GM12892 (cell line): ENCODE measurements at regions not wholly inside any gene's neighbourhood (a gene's known extent, or its start where the extent isn't known, plus 50 kb on each side); places are given as distances from the start of the nearest gene placed in this dataset.
A peak's percentile ranks its signal among the peaks of the same experiment; 100 is the strongest.

Source experiments
- DNase-seq: peaks from one replicate; pipeline ENCODE4 v3.0.0; 2011; ENCODE audit not compliant: insufficient read length
- FAIRE-seq: peaks from 2 replicates; lab custom pipeline; 2011; peaks lifted over from hg19 to GRCh38; lab: Jason Lieb, UNC
- POLR2A ChIP-seq: IDR thresholded peaks from 2 replicates; pipeline ENCODE4 v1.6.1; 2011; ENCODE audit warnings: low read depth, low read length, control low read depth
- POLR2AphosphoS5 ChIP-seq: IDR thresholded peaks from 2 replicates; pipeline ENCODE4 v1.6.1; 2011; ENCODE audit warnings: low read depth, low read length, control low read depth
- TAF1 ChIP-seq: IDR thresholded peaks from 2 replicates; pipeline ENCODE4 v1.6.1; 2011; ENCODE audit warnings: low read depth, mild to moderate bottlenecking, control low read depth, low read length, borderline replicate concordance

- DNase-seq (no peak), FAIRE-seq (no peak)
- no peak for TF ChIP-seq POLR2A
- TF ChIP-seq TAF1 = no peak
- TF ChIP-seq POLR2AphosphoS5 = no peak
Measured at GRCh38 chr13:40215747-40216146, 450.7 kb downstream of the FOXO1 start.

GRCh38 chr13:40217675-40218074 is 448.8 kb downstream of the FOXO1 start:
- no peak for TF ChIP-seq TAF1
- TF ChIP-seq POLR2A = no peak
- TF ChIP-seq POLR2AphosphoS5 = no peak
- no peak for FAIRE-seq
- no peak for DNase-seq

GRCh38 chr13:40220299-40220935 is 446.0 kb downstream of the FOXO1 start:
- DNase-seq (no peak), FAIRE-seq (no peak)
- no peak for TF ChIP-seq POLR2A
- TF ChIP-seq POLR2AphosphoS5 = no peak
- TF ChIP-seq TAF1 = no peak

- FAIRE-seq (no peak), DNase-seq (no peak)
- TF ChIP-seq POLR2AphosphoS5 (no peak), POLR2A (no peak), TAF1 (no peak)
Measured at GRCh38 chr13:40221131-40221459, 445.3 kb downstream of the FOXO1 start.

- peak; percentile 44 for FAIRE-seq
- TF ChIP-seq POLR2A (no peak), POLR2AphosphoS5 (no peak), TAF1 (no peak)
- no peak for DNase-seq
Measured at GRCh38 chr13:40221460-40222201, 444.8 kb downstream of the FOXO1 start.

GRCh38 chr13:40223585-40223984 is 442.9 kb downstream of the FOXO1 start:
- FAIRE-seq (no peak), DNase-seq (no peak)
- no peak for TF ChIP-seq POLR2A
- TF ChIP-seq POLR2AphosphoS5 = no peak
- TF ChIP-seq TAF1 = no peak

- no peak for TF ChIP-seq POLR2AphosphoS5
- TF ChIP-seq TAF1 = no peak
- TF ChIP-seq POLR2A = no peak
- FAIRE-seq = no peak
- no peak for DNase-seq
Measured at GRCh38 chr13:40228496-40228895, 437.9 kb downstream of the FOXO1 start.

DNA sequence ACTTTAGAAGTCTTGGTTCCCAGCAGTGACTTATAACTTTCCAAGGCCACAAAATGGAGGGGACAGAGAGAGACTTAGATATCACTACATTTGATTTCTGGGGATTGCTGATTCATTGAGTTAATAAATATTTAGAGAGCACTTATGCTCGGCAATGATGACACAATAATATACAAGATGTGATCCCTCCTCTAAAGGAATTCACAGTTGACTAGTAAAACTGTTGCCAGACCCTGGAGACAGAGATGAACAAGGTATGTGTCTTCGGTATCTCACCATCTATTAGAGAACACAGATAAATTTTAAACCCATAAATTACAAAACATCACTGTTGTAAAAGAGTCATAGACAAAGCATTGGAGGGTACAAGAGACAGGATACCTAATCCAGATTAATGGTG is 437.5 kb downstream of the FOXO1 start:
- TF ChIP-seq POLR2A = no peak
- no peak for TF ChIP-seq POLR2AphosphoS5
- no peak for TF ChIP-seq TAF1
- FAIRE-seq = no peak
- DNase-seq = no peak

DNA sequence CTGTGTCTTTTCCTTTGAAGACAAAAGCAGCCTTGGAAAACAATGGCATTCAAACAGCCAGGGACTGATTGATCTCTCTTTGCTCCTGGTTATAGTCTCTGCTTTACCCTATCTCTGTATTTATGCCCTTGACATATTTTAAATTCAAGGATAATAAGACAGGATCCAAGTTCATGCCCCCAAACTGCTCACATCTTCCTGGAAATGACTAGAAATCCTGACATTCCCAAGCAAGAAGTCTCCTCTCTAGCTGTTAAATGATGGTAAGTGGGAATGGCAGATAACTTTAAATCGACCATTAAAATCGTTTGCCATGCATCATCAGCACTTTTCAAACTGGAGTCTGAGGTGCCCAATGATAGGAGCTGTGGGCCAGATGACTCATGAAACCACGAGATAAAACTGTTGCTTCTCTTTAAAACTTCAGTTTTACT is 435.6 kb downstream of the FOXO1 start:
- FAIRE-seq = no peak
- no peak for DNase-seq
- no peak for TF ChIP-seq POLR2A
- no peak for TF ChIP-seq POLR2AphosphoS5
- no peak for TF ChIP-seq TAF1

DNA sequence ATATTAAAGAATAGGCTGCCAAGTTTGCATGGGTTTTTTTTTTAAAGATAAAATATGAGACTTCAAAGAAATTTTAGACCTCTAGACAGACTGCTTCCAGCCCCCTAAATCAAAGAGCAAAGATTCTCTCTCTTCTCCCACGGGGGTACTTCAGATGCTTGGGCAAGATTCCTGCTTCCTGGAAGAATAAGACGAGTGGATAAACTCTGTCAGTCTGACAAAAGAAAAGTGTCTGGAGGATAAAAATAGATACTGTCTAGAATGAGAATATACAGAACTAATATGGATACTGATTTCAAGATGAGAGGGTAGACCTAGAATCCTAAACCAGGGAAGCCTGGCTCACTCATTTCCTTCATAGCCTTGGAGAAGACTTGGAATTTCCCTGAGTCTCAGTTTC is 435.1 kb downstream of the FOXO1 start:
- no peak for FAIRE-seq
- no peak for DNase-seq
- no peak for TF ChIP-seq TAF1
- TF ChIP-seq POLR2AphosphoS5 = no peak
- no peak for TF ChIP-seq POLR2A

DNA sequence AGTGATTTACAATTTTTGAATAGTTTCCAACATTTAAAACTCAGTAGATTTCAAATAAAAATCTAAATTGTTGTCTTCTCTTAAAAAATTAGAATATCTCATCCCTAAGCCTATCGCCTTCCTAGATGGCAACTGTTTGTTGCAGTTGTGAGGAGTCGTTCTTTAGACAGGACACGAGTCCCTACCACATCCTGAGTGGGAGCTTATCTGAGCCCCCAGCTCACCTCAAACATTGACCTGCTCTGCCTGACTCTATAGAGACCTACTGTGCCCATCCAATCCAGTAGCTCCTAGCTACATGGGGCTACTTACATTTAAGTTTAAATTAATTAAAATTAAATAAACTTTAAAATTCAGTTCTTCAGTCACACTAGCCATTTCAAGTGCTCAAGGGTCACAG is 434.7 kb downstream of the FOXO1 start:
- DNase-seq = no peak
- FAIRE-seq = no peak
- TF ChIP-seq TAF1 (no peak), POLR2AphosphoS5 (no peak), POLR2A (no peak)
